Mucosa of descending colon (tissue), 3 donors: ENCODE measurements at regions not wholly inside any gene's neighbourhood (a gene's known extent, or its start where the extent isn't known, plus 50 kb on each side); places are given as distances from the start of the nearest gene placed in this dataset.
"Not testable (repeated sequence)": the region's sequence is repeated elsewhere in the genome, so short reads cannot be mapped to it uniquely, and the experiment has no call there.

ENCODE experiments used
- ATAC-seq: fragments of 200-7000 bp; cut with Tn5 transposase; one replicate; pipeline ENCODE4 v1.9.1; 2020; ENCODE audit warnings: mild to moderate bottlenecking, moderate library complexity
- DNase-seq, 3 donors: peaks; one replicate each; pipeline ENCODE4 v3.0.0-alpha.2; 2020
- H3K36me3 ChIP-seq: fragments of 200-600 bp; one replicate; pipeline ENCODE4 v1.8.0; 2021; ENCODE audit warnings: low read depth, mild to moderate bottlenecking
- H3K4me1 ChIP-seq: fragments of 200-600 bp; one replicate; pipeline ENCODE4 v1.8.0; 2021; ENCODE audit warnings: low read depth, mild to moderate bottlenecking
- H3K4me3 ChIP-seq: fragments of 200-600 bp; one replicate; pipeline ENCODE4 v1.8.0; 2021; ENCODE audit warnings: mild to moderate bottlenecking
- H3K9me3 ChIP-seq: fragments of 200-600 bp; one replicate; pipeline ENCODE4 v1.8.0; 2021; ENCODE audit warnings: mild to moderate bottlenecking
- CTCF ChIP-seq: fragments of 200-600 bp; IDR thresholded peaks from one replicate; pipeline ENCODE4 v1.8.0; 2022; ENCODE audit warnings: antibody characterized with exemption, mild to moderate bottlenecking
- intact Hi-C, 2 donors: fragments of 100-400 bp; cut with DNase I in 1 of 2; cut with micrococcal nuclease in 1 of 2; formaldehyde crosslinking; loops; one replicate each; pipeline versions ENCODE4 v1.11.0 to v1.11.1; 2022; cut with DNase I, micrococcal nuclease
- donor health status: DM: no; HTN: no; CAD: no; lungs with moderate emphysema.
- donor health status: DM: no; HTN: no; CAD: no.
- donor health status: DM: no; HTN: yes; CAD: no.

GRCh38 chr1:125119024-125119441 is 3934.3 kb downstream of the SRGAP2C start:
- no peaks in the 10 kb centered on the region for H3K4me1 ChIP-seq
- DNase-seq (peak in 1 of 3 donors; percentile 25), ATAC-seq (no peak)
- H3K4me3 ChIP-seq: no peak overlapping the region
- H3K9me3 ChIP-seq: peaks cover 48% of the 10 kb centered on the region
- TF ChIP-seq CTCF: no peak
- no peaks in the 10 kb centered on the region for H3K36me3 ChIP-seq
- intact Hi-C loops: no loop called here

GRCh38 chr1:125119566-125120205 is 3934.9 kb downstream of the SRGAP2C start:
- H3K4me1 ChIP-seq, ATAC-seq, H3K36me3 ChIP-seq, intact Hi-C loops, H3K4me3 ChIP-seq: not testable (repeated sequence)
- peaks cover 53% of the 10 kb centered on the region for H3K9me3 ChIP-seq
- DNase-seq: peak in 1 of 3 donors; percentile 28

- ATAC-seq, DNase-seq, H3K4me1 ChIP-seq, intact Hi-C loops, H3K36me3 ChIP-seq, H3K4me3 ChIP-seq: not testable (repeated sequence)
- H3K9me3 ChIP-seq: peaks cover 58% of the 10 kb centered on the region
These were observed 3937.8 kb downstream of the SRGAP2C start for GRCh38 chr1:125122579-125122978.
